SU-DHL-6 (cell line): ENCODE measurements at regions not wholly inside any gene's neighbourhood (a gene's known extent, or its start where the extent isn't known, plus 50 kb on each side); places are given as distances from the start of the nearest gene placed in this dataset.

Experiments
- H2AFZ ChIP-seq: fragments of 200-600 bp; sonication (generic); 2 replicates; pipeline ENCODE4 v1.6.1; 2014; ENCODE audit warnings: low read depth, mild to moderate bottlenecking, moderate library complexity, mixed read lengths, antibody characterized with exemption, low read length; ENCODE audit not compliant: severe bottlenecking
- H3F3A ChIP-seq: fragments of 200-600 bp; shearing (Covaris generic); 2 replicates; pipeline ENCODE4 v1.6.0; 2016; ENCODE audit warnings: antibody characterized with exemption, mild to moderate bottlenecking; ENCODE audit not compliant: insufficient read depth
- H3K27ac ChIP-seq: fragments of 200-600 bp; sonication (generic); 2 replicates; pipeline ENCODE4 v1.5.1; 2016; ENCODE audit warnings: low read depth, mild to moderate bottlenecking, low read length, moderate library complexity, mixed read lengths
- H3K27me3 ChIP-seq: fragments of 200-600 bp; sonication (generic), shearing (Covaris generic); 2 replicates; pipeline ENCODE4 v1.6.0; 2014; ENCODE audit warnings: mild to moderate bottlenecking, low read length
- H3K36me3 ChIP-seq: fragments of 200-600 bp; sonication (generic); 2 replicates; pipeline ENCODE4 v1.6.1; 2014; ENCODE audit warnings: mild to moderate bottlenecking, low read length, mixed read lengths
- H3K4me2 ChIP-seq: fragments of 300-600, 200-600 bp; shearing (Covaris generic), sonication (generic); 2 replicates; pipeline ENCODE4 v1.6.0; 2014; ENCODE audit warnings: low read length, low read depth, mild to moderate bottlenecking; ENCODE audit not compliant: poor library complexity, severe bottlenecking
- H3K4me3 ChIP-seq: fragments of 200-600 bp; sonication (generic); 2 replicates; pipeline ENCODE4 v1.5.1; 2014; ENCODE audit warnings: antibody characterized with exemption, low read length, mild to moderate bottlenecking, mixed read lengths; ENCODE audit not compliant: insufficient read depth, poor library complexity, severe bottlenecking
- H3K79me2 ChIP-seq: fragments of 200-600 bp; sonication (generic); 2 replicates; pipeline ENCODE4 v1.6.1; 2014; ENCODE audit warnings: mild to moderate bottlenecking, low read length, moderate library complexity; ENCODE audit not compliant: insufficient read depth
- H3K9ac ChIP-seq: fragments of 200-600 bp; sonication (generic); 2 replicates; pipeline ENCODE4 v1.7.0; 2014; ENCODE audit warnings: mild to moderate bottlenecking, low read length
- H3K9me2 ChIP-seq: fragments of 200-600 bp; sonication (generic); replicated peaks from 2 replicates; pipeline ENCODE4 v1.6.1; 2014; ENCODE audit warnings: low read length; ENCODE audit not compliant: insufficient read depth
- H3K9me3 ChIP-seq: fragments of 200-600 bp; sonication (generic); 2 replicates; pipeline ENCODE4 v1.6.1; 2014; ENCODE audit warnings: low read length, mixed read lengths; ENCODE audit not compliant: insufficient read depth
- H4K20me1 ChIP-seq: fragments of 200-600 bp; sonication (generic); 2 replicates; pipeline ENCODE4 v1.6.1; 2014; ENCODE audit warnings: low read depth, mild to moderate bottlenecking, antibody characterized with exemption, low read length, moderate library complexity, mixed read lengths
- EZH2phosphoT487 ChIP-seq: fragments of 200-600 bp; sonication (generic), shearing (Covaris generic); conservative IDR thresholded peaks from 2 replicates; pipeline ENCODE4 v1.6.1; 2018; ENCODE audit warnings: mild to moderate bottlenecking, antibody characterized with exemption, low read length, moderate library complexity, mixed read lengths
- TF ChIP-seq, protein P1 (sequence below): fragments of 200-600 bp; sonication (generic); IDR thresholded peaks from one replicate; pipeline ENCODE4 v1.5.1; 2017; ENCODE audit warnings: antibody characterized with exemption, mild to moderate bottlenecking, low read length, moderate library complexity; ENCODE audit not compliant: insufficient read depth, poor library complexity, severe bottlenecking

- Histone ChIP-seq H3K9me2 (no peaks in the 10 kb centered on the region), H3K9ac (no peak overlapping the region), H3K79me2 (no peaks in the 10 kb centered on the region), H3K27me3 (no peaks in the 10 kb centered on the region), H3K9me3 (no peaks in the 10 kb centered on the region), H3K4me2 (no peak overlapping the region), H2AFZ (no peak overlapping the region), H3K4me3 (no peak overlapping the region), H3K27ac (no peak overlapping the region), H3F3A (no peaks in the 10 kb centered on the region), H3K36me3 (no peaks in the 10 kb centered on the region), H4K20me1 (no peaks in the 10 kb centered on the region)
- TF ChIP-seq, protein P1, sequence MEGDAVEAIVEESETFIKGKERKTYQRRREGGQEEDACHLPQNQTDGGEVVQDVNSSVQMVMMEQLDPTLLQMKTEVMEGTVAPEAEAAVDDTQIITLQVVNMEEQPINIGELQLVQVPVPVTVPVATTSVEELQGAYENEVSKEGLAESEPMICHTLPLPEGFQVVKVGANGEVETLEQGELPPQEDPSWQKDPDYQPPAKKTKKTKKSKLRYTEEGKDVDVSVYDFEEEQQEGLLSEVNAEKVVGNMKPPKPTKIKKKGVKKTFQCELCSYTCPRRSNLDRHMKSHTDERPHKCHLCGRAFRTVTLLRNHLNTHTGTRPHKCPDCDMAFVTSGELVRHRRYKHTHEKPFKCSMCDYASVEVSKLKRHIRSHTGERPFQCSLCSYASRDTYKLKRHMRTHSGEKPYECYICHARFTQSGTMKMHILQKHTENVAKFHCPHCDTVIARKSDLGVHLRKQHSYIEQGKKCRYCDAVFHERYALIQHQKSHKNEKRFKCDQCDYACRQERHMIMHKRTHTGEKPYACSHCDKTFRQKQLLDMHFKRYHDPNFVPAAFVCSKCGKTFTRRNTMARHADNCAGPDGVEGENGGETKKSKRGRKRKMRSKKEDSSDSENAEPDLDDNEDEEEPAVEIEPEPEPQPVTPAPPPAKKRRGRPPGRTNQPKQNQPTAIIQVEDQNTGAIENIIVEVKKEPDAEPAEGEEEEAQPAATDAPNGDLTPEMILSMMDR: no peak
- no peak for TF ChIP-seq EZH2phosphoT487
Observed at GRCh38 chr11:119886667-119887230, 157.7 kb upstream of the NECTIN1 start.

- Histone ChIP-seq H3K79me2 (no peaks in the 10 kb centered on the region), H2AFZ (no peak overlapping the region), H3K4me3 (no peak overlapping the region), H3K27ac (no peak overlapping the region), H4K20me1 (no peaks in the 10 kb centered on the region), H3K27me3 (no peaks in the 10 kb centered on the region), H3K4me2 (no peak overlapping the region), H3K9me3 (no peaks in the 10 kb centered on the region), H3F3A (no peaks in the 10 kb centered on the region), H3K9me2 (no peaks in the 10 kb centered on the region), H3K9ac (no peak overlapping the region), H3K36me3 (no peaks in the 10 kb centered on the region)
- TF ChIP-seq EZH2phosphoT487: no peak
- TF ChIP-seq, protein P1: no peak
Observed at GRCh38 chr11:119885861-119886567, 157.0 kb upstream of the NECTIN1 start.

- no peaks in the 10 kb centered on the region for H3K9me2 ChIP-seq
- no peak overlapping the region for H3K27ac ChIP-seq
- H3K79me2 ChIP-seq: no peaks in the 10 kb centered on the region
- no peaks in the 10 kb centered on the region for H3K36me3 ChIP-seq
- no peaks in the 10 kb centered on the region for H3F3A ChIP-seq
- H3K9ac ChIP-seq: no peak overlapping the region
- H4K20me1 ChIP-seq: no peaks in the 10 kb centered on the region
- H2AFZ ChIP-seq: no peak overlapping the region
- no peaks in the 10 kb centered on the region for H3K9me3 ChIP-seq
- no peak overlapping the region for H3K4me3 ChIP-seq
- H3K27me3 ChIP-seq: no peaks in the 10 kb centered on the region
- H3K4me2 ChIP-seq: no peak overlapping the region
- TF ChIP-seq, protein P1: no peak
- no peak for TF ChIP-seq EZH2phosphoT487
Observed at GRCh38 chr11:119885067-119885466, 156.1 kb upstream of the NECTIN1 start.
